ENCODE measurements at regions not wholly inside any gene's neighbourhood (a gene's known extent, or its start where the extent isn't known, plus 50 kb on each side); places are given as distances from the start of the nearest gene placed in this dataset.

DNA sequence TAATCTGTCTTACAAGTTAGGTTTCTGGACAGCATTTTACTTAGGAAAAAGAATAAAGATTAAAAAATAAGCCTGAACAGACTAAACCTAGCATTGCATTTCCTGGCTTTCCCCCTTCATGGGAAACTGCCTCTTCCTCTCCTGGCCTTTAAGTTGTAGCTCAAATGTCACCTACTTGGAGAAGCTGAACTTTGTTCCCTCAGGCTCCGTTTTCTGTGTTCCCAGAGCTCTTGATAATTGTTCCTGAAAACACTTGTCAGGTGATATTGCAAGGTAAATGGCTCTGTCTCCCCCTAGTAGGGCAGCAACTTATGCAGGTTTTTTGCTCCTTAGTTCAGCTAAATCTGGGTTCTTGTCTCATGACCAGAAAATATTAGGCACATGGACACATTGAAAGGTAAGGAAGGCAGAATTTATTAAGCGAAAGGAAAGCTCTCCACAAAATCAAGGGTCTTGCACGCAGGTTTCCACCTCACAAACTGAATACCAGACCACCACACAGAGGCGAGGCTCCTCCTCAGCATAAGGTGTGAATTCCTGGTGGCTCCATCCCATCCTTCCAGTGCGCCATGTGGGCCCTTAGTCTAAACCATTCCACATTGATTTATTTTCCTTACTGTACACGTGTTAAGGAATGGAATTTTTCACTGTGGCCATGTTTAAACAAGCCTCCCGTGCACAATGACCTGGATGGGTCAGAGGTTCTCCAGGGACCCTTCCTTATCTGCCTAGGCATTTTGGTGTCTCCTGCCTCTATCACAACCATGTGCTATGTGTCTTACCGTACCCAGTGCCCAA lies 229.3 kb downstream of the HNMT start:
- dilution Hi-C loops (cut with MboI; ENCODE audit: extremely low pct_ligation_motif_present, low sequenced_read_pairs) (no loop called here), intact Hi-C loops (cut with micrococcal nuclease) (no loop called here)
- H3K36me3 ChIP-seq (ENCODE audit: control insufficient read depth in 2 of 2, extremely low read depth in 1 of 2, insufficient read depth in 2 of 2, low read length in 2 of 2): no peaks in the 10 kb centered on the region
- no peaks in the 10 kb centered on the region for H3K4me1 ChIP-seq (ENCODE audit: control insufficient read depth, extremely low read depth, insufficient read depth, low read length)
- no peak overlapping the region for H3K4me2 ChIP-seq (ENCODE audit: insufficient read depth, low read length)
- ChIA-PET POLR2A (no interaction called here), CTCF (no interaction called here)
- DNase-seq (ENCODE audit: low read depth, low spot score): no peak
- no peaks in the 10 kb centered on the region for H3K27me3 ChIP-seq (ENCODE audit: control insufficient read depth in 2 of 2, insufficient read depth in 2 of 2, low read length in 2 of 2)
- no peak overlapping the region for H3K4me3 ChIP-seq (replicated peaks in 1 of 3; ENCODE audit: insufficient read depth in 1 of 3, low read depth in 1 of 3, low read length in 3 of 3)
- H3K9ac ChIP-seq (replicated peaks; ENCODE audit: extremely low read depth, insufficient read depth, low read length): no peak overlapping the region
- no peaks in the 10 kb centered on the region for H3K9me3 ChIP-seq (replicated peaks; ENCODE audit: control insufficient read depth, insufficient read depth, low read length)
- H2AFZ ChIP-seq (ENCODE audit: low read depth, low read length): no peak overlapping the region
- BruUV-seq (replicated peaks): no TSS peak
- H3K79me2 ChIP-seq (ENCODE audit: control insufficient read depth, insufficient read depth, low read length): no peaks in the 10 kb centered on the region
- FAIRE-seq: no peak
- no peaks in the 10 kb centered on the region for H4K20me1 ChIP-seq (replicated peaks; ENCODE audit: control insufficient read depth, extremely low read depth, insufficient read depth, low read length)
- TF ChIP-seq POLR2A (IDR thresholded peaks at IDR 0.05; ENCODE audit: low read depth, low read length) (no peak), FOS (IDR thresholded peaks at IDR 0.05; ENCODE audit: borderline replicate concordance, insufficient read depth, low read length) (no peak), POLR2AphosphoS5 (IDR thresholded peaks at IDR 0.05; ENCODE audit: insufficient read depth, low read depth, low read length) (no peak), GATA2 (IDR thresholded peaks at IDR 0.05; ENCODE audit: insufficient read depth, insufficient read length, low read depth, low read length) (no peak), EZH2 (IDR thresholded peaks at IDR 0.05; ENCODE audit: borderline replicate concordance, low read depth, low read length, severe bottlenecking) (no peak), JUN (IDR thresholded peaks at IDR 0.05; ENCODE audit: borderline replicate concordance, insufficient read depth, insufficient read length, low read depth) (no peak), MAX (IDR thresholded peaks at IDR 0.05; ENCODE audit: insufficient read depth, insufficient read length) (no peak), MYC (IDR thresholded peaks at IDR 0.05; ENCODE audit: low read depth, low read length) (no peak)
- TF ChIP-seq, protein P1, sequence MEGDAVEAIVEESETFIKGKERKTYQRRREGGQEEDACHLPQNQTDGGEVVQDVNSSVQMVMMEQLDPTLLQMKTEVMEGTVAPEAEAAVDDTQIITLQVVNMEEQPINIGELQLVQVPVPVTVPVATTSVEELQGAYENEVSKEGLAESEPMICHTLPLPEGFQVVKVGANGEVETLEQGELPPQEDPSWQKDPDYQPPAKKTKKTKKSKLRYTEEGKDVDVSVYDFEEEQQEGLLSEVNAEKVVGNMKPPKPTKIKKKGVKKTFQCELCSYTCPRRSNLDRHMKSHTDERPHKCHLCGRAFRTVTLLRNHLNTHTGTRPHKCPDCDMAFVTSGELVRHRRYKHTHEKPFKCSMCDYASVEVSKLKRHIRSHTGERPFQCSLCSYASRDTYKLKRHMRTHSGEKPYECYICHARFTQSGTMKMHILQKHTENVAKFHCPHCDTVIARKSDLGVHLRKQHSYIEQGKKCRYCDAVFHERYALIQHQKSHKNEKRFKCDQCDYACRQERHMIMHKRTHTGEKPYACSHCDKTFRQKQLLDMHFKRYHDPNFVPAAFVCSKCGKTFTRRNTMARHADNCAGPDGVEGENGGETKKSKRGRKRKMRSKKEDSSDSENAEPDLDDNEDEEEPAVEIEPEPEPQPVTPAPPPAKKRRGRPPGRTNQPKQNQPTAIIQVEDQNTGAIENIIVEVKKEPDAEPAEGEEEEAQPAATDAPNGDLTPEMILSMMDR (IDR thresholded peaks at IDR 0.05; ENCODE audit: extremely low read depth in 1 of 2, insufficient read depth in 1 of 2, low read depth in 1 of 2, low read length in 2 of 2): no peak
- no peaks in the 10 kb centered on the region for H3K9me1 ChIP-seq (replicated peaks; ENCODE audit: control insufficient read depth, extremely low read depth, insufficient read depth, low read length)
- no peak overlapping the region for H3K27ac ChIP-seq (ENCODE audit: insufficient read depth, low read depth, low read length)

Data from endothelial cell of umbilical vein (primary cell).